ENCODE measurements at regions not wholly inside any gene's neighbourhood (a gene's known extent, or its start where the extent isn't known, plus 50 kb on each side); places are given as distances from the start of the nearest gene placed in this dataset.

DNA sequence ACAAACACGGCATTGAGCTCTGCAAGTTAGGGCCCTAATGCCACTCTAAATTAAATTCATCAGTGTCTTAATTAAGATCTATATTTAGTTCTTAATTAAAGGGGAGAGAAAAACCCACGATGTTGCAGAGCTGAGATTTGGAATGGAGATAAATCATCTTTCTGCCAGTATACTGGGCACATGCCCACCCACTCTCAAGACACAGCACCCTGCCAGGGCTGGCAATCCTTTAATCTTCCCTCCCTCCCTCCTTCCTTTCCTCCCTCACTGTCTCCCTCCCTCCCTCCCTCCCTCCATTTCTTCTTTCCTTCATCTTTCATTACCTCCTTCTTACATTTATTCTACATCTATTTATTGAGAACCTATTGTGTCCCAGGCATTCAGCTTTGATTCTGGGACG is 194.8 kb downstream of the BUD13 start:
- Histone ChIP-seq H3K27ac (ENCODE audit: low read depth in 2 of 2, low read length in 1 of 2) (no peak overlapping the region), H3K36me3 (ENCODE audit: control insufficient read depth in 2 of 2, insufficient read depth in 2 of 2, low read length in 1 of 2) (no peaks in the 10 kb centered on the region), H3K4me1 (ENCODE audit: control insufficient read depth in 2 of 2, insufficient read depth in 2 of 2, low read length in 1 of 2) (peaks cover 2 to 4% of the 10 kb centered on the region in 2 donors), H3K27me3 (ENCODE audit: control insufficient read depth in 1 of 2, insufficient read depth in 2 of 2, low read length in 2 of 2) (peaks cover 2 to 5% of the 10 kb centered on the region in 2 donors), H3K9me3 (ENCODE audit: control insufficient read depth in 2 of 2, insufficient read depth in 1 of 2, low read depth in 1 of 2, low read length in 1 of 2) (no peaks in the 10 kb centered on the region), H3K4me3 (ENCODE audit: low read depth in 1 of 2, low read length in 2 of 2) (no peak overlapping the region)
- WGBS, 2 donors: 71 to 72% methylated on average over 3 of the region's 3 CpGs

DNA sequence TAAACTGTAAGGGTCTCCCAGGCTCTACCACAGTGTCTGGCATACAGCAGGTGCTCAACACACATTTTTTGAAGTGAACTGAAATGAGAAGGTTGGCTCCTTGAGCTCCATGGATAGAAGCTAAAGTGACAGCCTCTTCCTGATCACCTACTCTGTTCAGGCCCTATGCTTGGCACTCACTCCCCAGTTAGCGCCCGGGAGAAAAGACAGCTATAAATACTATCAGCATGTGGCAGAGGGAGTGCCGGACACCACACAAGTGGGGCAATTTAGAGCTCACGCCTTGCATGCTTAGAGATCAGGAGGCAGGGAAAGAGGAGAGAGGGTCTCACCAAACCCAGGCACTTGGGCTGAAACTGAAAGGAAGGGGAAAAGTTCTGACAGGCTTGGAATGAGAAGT is 195.5 kb downstream of the BUD13 start:
- H3K4me3 ChIP-seq (ENCODE audit: low read depth in 1 of 2, low read length in 2 of 2): no peak overlapping the region
- no peak overlapping the region for H3K27ac ChIP-seq (ENCODE audit: low read depth in 2 of 2, low read length in 1 of 2)
- WGBS, 2 donors: 57 to 68% methylated on average over 4 of the region's 4 CpGs
- no peaks in the 10 kb centered on the region for H3K9me3 ChIP-seq (ENCODE audit: control insufficient read depth in 2 of 2, insufficient read depth in 1 of 2, low read depth in 1 of 2, low read length in 1 of 2)
- H3K4me1 ChIP-seq (ENCODE audit: control insufficient read depth in 2 of 2, insufficient read depth in 2 of 2, low read length in 1 of 2): peaks cover 2 to 4% of the 10 kb centered on the region in 2 donors
- H3K36me3 ChIP-seq (ENCODE audit: control insufficient read depth in 2 of 2, insufficient read depth in 2 of 2, low read length in 1 of 2): no peaks in the 10 kb centered on the region
- peaks cover 2 to 5% of the 10 kb centered on the region in 2 donors for H3K27me3 ChIP-seq (ENCODE audit: control insufficient read depth in 1 of 2, insufficient read depth in 2 of 2, low read length in 2 of 2)

DNA sequence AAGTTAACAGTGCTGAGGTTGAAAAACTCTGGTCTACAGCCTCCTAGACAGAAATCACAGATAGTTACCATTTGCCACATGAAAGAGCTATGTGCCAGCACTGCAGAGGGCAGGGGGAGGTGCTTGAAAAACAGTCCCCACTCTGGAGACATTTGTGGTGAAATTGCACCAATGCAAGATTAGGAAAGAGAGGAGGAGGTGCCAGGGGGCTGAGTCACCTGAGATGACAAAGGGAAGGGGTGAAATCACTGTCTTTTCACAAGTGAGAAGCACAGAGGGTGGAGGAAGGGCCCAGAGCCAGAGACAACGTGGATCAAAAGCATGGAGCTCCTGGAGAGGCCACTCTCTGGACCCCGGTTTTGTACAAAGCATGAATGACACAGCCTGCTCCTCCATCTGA is 196.3 kb downstream of the BUD13 start:
- H3K36me3 ChIP-seq (ENCODE audit: control insufficient read depth in 2 of 2, insufficient read depth in 2 of 2, low read length in 1 of 2): no peaks in the 10 kb centered on the region
- H3K27me3 ChIP-seq (ENCODE audit: control insufficient read depth in 1 of 2, insufficient read depth in 2 of 2, low read length in 2 of 2): peaks cover 2 to 5% of the 10 kb centered on the region in 2 donors
- no peak overlapping the region for H3K4me3 ChIP-seq (ENCODE audit: low read depth in 1 of 2, low read length in 2 of 2)
- H3K27ac ChIP-seq (ENCODE audit: low read depth in 2 of 2, low read length in 1 of 2): no peak overlapping the region
- H3K9me3 ChIP-seq (ENCODE audit: control insufficient read depth in 2 of 2, insufficient read depth in 1 of 2, low read depth in 1 of 2, low read length in 1 of 2): no peaks in the 10 kb centered on the region
- peaks cover 2 to 4% of the 10 kb centered on the region in 2 donors for H3K4me1 ChIP-seq (ENCODE audit: control insufficient read depth in 2 of 2, insufficient read depth in 2 of 2, low read length in 1 of 2)
- WGBS, 2 donors: 21 to 24% methylated on average over 2 of the region's 2 CpGs

DNA sequence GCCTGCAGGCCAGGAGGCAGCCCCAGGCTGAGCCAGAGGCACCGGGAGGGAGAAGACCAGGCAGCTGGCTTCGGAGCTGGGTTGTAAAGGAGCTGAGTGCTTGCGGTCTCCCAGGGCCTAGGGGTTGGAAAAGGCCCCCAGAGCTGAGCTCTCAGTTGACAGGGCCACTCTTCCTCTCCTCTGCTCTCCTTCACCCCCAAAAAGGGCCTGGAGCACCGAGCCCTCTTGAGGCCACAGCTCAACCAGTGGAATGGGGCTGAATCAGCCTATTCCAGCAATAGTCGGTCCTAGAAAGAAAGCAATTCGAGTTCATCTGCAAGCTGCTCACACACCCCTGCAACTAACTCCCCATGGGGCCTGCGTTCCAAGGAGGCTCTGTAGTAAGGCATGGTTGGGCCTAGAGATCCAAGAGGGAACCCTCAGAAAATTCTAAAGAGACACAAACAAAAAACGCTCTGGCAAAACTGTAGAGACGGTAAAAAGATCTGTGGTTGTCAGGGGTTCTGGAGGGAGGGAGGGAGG is 205.0 kb downstream of the BUD13 start:
- no peaks in the 10 kb centered on the region for H3K36me3 ChIP-seq (ENCODE audit: control insufficient read depth in 2 of 2, insufficient read depth in 2 of 2, low read length in 1 of 2)
- peaks cover 0 to 5% of the 10 kb centered on the region in 2 donors for H3K9me3 ChIP-seq (ENCODE audit: control insufficient read depth in 2 of 2, insufficient read depth in 1 of 2, low read depth in 1 of 2, low read length in 1 of 2)
- whole genome bisulfite sequencing, 2 donors: 79 to 81% methylated on average over 9 of the region's 9 CpGs
- no peak overlapping the region for H3K4me3 ChIP-seq (ENCODE audit: low read depth in 1 of 2, low read length in 2 of 2)
- H3K4me1 ChIP-seq (ENCODE audit: control insufficient read depth in 2 of 2, insufficient read depth in 2 of 2, low read length in 1 of 2): peaks cover 0 to 1% of the 10 kb centered on the region in 2 donors
- H3K27me3 ChIP-seq (ENCODE audit: control insufficient read depth in 1 of 2, insufficient read depth in 2 of 2, low read length in 2 of 2): no peaks in the 10 kb centered on the region
- no peak overlapping the region for H3K27ac ChIP-seq (ENCODE audit: low read depth in 2 of 2, low read length in 1 of 2)

DNA sequence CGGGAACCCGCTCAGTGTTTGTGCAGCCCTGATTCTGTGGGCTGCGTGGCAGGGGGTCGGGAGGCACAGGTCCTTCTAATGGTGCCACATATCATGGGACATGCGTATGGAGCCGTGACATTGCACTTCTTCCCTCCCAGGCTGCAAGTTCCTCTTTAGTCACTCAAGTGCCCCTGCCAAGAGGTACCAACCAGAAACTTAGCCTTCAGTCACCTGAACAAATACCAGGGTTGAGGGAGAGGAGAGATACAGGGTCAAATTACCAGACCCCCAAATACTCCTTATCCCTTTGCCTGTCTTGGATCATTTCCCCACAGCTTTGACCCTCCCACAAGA is 209.1 kb downstream of the BUD13 start:
- Histone ChIP-seq H3K36me3 (ENCODE audit: control insufficient read depth in 2 of 2, insufficient read depth in 2 of 2, low read length in 1 of 2) (no peaks in the 10 kb centered on the region), H3K27me3 (ENCODE audit: control insufficient read depth in 1 of 2, insufficient read depth in 2 of 2, low read length in 2 of 2) (no peaks in the 10 kb centered on the region), H3K27ac (ENCODE audit: low read depth in 2 of 2, low read length in 1 of 2) (no peak overlapping the region), H3K4me3 (ENCODE audit: low read depth in 1 of 2, low read length in 2 of 2) (no peak overlapping the region), H3K9me3 (ENCODE audit: control insufficient read depth in 2 of 2, insufficient read depth in 1 of 2, low read depth in 1 of 2, low read length in 1 of 2) (peaks cover 0 to 5% of the 10 kb centered on the region in 2 donors), H3K4me1 (ENCODE audit: control insufficient read depth in 2 of 2, insufficient read depth in 2 of 2, low read length in 1 of 2) (peaks cover 0 to 2% of the 10 kb centered on the region in 2 donors)
- 64 to 68% methylated on average over 6 of the region's 6 CpGs for WGBS, 2 donors

DNA sequence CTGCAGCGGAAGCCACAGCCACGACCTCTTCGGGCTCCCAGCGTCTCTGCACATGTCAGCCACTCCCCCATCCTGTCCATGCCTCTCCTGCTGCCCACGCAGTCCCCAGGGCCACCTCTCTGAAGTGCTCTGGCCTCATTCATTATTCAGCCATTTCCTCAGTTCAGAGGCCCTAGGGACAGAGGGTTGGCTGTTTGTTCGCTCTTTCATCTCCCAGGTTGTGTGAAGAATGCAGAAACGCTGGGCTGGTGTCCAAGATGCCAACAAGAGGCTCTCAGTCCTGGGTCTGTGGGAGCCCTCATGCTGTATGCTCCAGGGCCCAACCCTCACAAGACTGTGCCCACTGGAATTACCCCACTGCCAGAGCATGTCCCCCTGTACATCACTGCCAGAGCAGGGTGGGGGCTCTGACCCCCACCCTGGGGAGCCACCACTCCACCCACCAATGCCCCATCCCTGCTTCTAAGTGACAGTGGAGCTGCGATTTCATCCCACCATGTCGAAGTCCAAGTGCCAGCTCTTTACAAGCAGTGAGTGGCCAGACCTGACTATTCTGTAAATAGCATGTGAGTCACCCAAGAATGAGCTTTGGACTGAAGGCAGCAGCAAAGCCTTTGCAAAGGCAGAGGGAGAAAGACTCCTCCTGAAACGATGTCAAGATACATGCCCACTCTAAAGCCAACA is 209.6 kb downstream of the BUD13 start:
- H3K9me3 ChIP-seq (ENCODE audit: control insufficient read depth in 2 of 2, insufficient read depth in 1 of 2, low read depth in 1 of 2, low read length in 1 of 2): peaks cover 0 to 5% of the 10 kb centered on the region in 2 donors
- H3K4me1 ChIP-seq (ENCODE audit: control insufficient read depth in 2 of 2, insufficient read depth in 2 of 2, low read length in 1 of 2): peaks cover 0 to 2% of the 10 kb centered on the region in 2 donors
- H3K36me3 ChIP-seq (ENCODE audit: control insufficient read depth in 2 of 2, insufficient read depth in 2 of 2, low read length in 1 of 2): no peaks in the 10 kb centered on the region
- H3K27ac ChIP-seq (ENCODE audit: low read depth in 2 of 2, low read length in 1 of 2): no peak overlapping the region
- H3K4me3 ChIP-seq (ENCODE audit: low read depth in 1 of 2, low read length in 2 of 2): no peak overlapping the region
- 34 to 43% methylated on average over 10 of the region's 10 CpGs for WGBS, 2 donors
- H3K27me3 ChIP-seq (ENCODE audit: control insufficient read depth in 1 of 2, insufficient read depth in 2 of 2, low read length in 2 of 2): no peaks in the 10 kb centered on the region

DNA sequence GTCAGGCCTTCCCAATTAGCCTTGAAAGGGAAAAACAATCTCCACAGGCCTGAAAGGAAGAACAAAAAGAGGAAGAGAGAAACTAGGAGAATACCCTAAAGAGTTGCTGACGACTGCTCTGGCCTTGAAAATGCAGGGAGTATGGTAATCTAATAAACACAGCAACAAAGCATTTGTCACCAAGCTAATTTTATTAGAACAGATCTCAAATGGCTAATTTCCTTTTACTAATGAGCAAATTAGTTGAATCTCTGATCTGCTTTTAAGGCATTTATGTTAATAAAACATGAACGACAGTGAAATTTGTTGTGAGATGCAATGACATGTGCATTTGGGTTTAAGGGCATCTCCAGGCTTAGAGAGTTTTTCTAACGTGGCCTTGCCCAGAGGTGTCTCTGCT is 212.2 kb downstream of the BUD13 start:
- 61 to 62% methylated on average over 3 of the region's 3 CpGs for WGBS, 2 donors
- H3K9me3 ChIP-seq (ENCODE audit: control insufficient read depth in 2 of 2, insufficient read depth in 1 of 2, low read depth in 1 of 2, low read length in 1 of 2): peaks cover 0 to 3% of the 10 kb centered on the region in 2 donors
- H3K36me3 ChIP-seq (ENCODE audit: control insufficient read depth in 2 of 2, insufficient read depth in 2 of 2, low read length in 1 of 2): no peaks in the 10 kb centered on the region
- H3K27me3 ChIP-seq (ENCODE audit: control insufficient read depth in 1 of 2, insufficient read depth in 2 of 2, low read length in 2 of 2): no peaks in the 10 kb centered on the region
- no peak overlapping the region for H3K27ac ChIP-seq (ENCODE audit: low read depth in 2 of 2, low read length in 1 of 2)
- peaks cover 0 to 2% of the 10 kb centered on the region in 2 donors for H3K4me1 ChIP-seq (ENCODE audit: control insufficient read depth in 2 of 2, insufficient read depth in 2 of 2, low read length in 1 of 2)
- H3K4me3 ChIP-seq (ENCODE audit: low read depth in 1 of 2, low read length in 2 of 2): no peak overlapping the region

DNA sequence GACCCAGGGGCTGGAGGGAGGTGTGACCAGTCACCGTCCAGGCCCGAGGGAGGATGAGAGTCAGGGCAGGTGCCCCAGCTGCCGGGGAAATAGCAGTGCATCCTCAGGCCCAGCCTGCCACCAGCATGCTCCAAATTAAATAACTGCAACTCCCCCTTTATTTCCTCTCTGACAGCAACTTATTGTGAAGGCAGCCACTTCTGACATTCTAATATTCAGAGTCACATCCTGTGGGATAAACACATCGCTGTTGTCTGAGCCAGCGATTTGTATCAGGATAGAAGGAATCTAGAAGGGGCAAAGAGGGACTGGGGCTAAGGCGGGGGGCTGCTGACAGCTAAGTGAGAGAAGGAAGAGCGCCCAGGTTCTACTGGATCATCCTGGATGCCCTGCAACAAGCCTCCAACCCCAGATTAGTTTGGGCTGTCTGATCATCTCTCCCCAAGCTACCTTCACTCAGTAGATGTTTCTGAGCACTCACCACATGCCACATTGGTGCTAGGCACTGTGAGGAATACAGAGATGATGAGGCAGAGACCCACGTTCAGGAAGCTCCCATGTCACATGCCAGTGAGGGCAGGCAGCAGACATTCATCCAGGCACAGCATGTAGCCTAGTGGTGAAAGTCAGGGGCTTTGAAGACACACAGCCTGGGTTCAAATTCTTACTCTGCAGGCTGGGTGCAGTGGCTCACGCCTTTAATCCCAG is 214.1 kb downstream of the BUD13 start:
- WGBS, 2 donors: 52 to 58% methylated on average over 9 of the region's 9 CpGs
- no peak overlapping the region for H3K4me3 ChIP-seq (ENCODE audit: low read depth in 1 of 2, low read length in 2 of 2)
- H3K9me3 ChIP-seq (ENCODE audit: control insufficient read depth in 2 of 2, insufficient read depth in 1 of 2, low read depth in 1 of 2, low read length in 1 of 2): no peaks in the 10 kb centered on the region
- H3K36me3 ChIP-seq (ENCODE audit: control insufficient read depth in 2 of 2, insufficient read depth in 2 of 2, low read length in 1 of 2): no peaks in the 10 kb centered on the region
- H3K27ac ChIP-seq (ENCODE audit: low read depth in 2 of 2, low read length in 1 of 2): no peak overlapping the region
- peaks cover 0 to 2% of the 10 kb centered on the region in 2 donors for H3K4me1 ChIP-seq (ENCODE audit: control insufficient read depth in 2 of 2, insufficient read depth in 2 of 2, low read length in 1 of 2)
- H3K27me3 ChIP-seq (ENCODE audit: control insufficient read depth in 1 of 2, insufficient read depth in 2 of 2, low read length in 2 of 2): no peaks in the 10 kb centered on the region

DNA sequence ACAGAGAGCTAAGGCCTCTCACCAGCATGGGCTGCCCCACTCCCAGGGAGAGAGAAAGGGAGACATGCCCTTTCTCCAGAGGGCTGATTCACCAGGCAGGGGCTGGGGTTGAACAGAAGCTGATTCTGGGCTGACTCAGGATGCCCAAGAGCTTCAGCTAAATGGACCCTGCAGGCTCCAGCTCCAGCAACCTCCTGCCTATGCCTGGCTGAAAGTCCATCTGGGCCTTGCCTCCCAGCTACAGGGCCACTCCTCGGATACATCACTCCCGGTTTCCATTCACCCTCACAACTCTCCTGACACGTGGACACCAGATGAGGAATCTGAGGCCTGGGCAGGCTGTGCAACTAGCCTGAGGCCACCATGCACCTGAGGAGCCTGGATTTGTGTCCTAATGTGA is 215.5 kb downstream of the BUD13 start:
- Histone ChIP-seq H3K4me3 (ENCODE audit: low read depth in 1 of 2, low read length in 2 of 2) (no peak overlapping the region), H3K27ac (ENCODE audit: low read depth in 2 of 2, low read length in 1 of 2) (no peak overlapping the region), H3K9me3 (ENCODE audit: control insufficient read depth in 2 of 2, insufficient read depth in 1 of 2, low read depth in 1 of 2, low read length in 1 of 2) (no peaks in the 10 kb centered on the region), H3K27me3 (ENCODE audit: control insufficient read depth in 1 of 2, insufficient read depth in 2 of 2, low read length in 2 of 2) (no peaks in the 10 kb centered on the region), H3K4me1 (ENCODE audit: control insufficient read depth in 2 of 2, insufficient read depth in 2 of 2, low read length in 1 of 2) (no peaks in the 10 kb centered on the region), H3K36me3 (ENCODE audit: control insufficient read depth in 2 of 2, insufficient read depth in 2 of 2, low read length in 1 of 2) (no peaks in the 10 kb centered on the region)
- WGBS, 2 donors: 58 to 77% methylated on average over 3 of the region's 3 CpGs

DNA sequence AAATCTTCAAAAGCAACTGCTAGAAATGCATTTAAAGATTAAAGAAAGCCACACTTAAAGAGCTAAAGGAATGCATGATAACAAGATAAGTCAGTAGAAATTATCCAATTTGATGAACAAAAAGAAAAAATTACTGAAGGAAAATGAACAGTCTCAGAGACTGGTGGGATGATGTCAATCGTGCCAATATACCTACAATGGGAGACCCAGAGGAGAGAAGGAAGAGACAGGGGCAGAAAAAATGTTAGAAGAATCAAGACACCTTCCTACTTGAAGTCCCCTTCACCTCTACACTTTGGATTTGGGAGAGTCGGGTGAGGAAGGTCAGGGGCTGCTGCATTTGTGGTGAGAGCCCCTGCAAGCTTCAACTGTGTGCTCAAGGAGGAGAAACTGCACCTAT is 216.3 kb downstream of the BUD13 start:
- no peaks in the 10 kb centered on the region for H3K27me3 ChIP-seq (ENCODE audit: control insufficient read depth in 1 of 2, insufficient read depth in 2 of 2, low read length in 2 of 2)
- H3K4me3 ChIP-seq (ENCODE audit: low read depth in 1 of 2, low read length in 2 of 2): no peak overlapping the region
- 78 to 94% methylated on average over 2 of the region's 2 CpGs for WGBS, 2 donors
- no peak overlapping the region for H3K27ac ChIP-seq (ENCODE audit: low read depth in 2 of 2, low read length in 1 of 2)
- no peaks in the 10 kb centered on the region for H3K4me1 ChIP-seq (ENCODE audit: control insufficient read depth in 2 of 2, insufficient read depth in 2 of 2, low read length in 1 of 2)
- no peaks in the 10 kb centered on the region for H3K36me3 ChIP-seq (ENCODE audit: control insufficient read depth in 2 of 2, insufficient read depth in 2 of 2, low read length in 1 of 2)
- H3K9me3 ChIP-seq (ENCODE audit: control insufficient read depth in 2 of 2, insufficient read depth in 1 of 2, low read depth in 1 of 2, low read length in 1 of 2): no peaks in the 10 kb centered on the region
